Stimulated activated CD8-positive, alpha-beta memory T cell treated with anti-CD3 and anti-CD28 coated beads, Interleukin-7, amount 100 ng/mL, for 24 hours (primary cell): ENCODE measurements at regions not wholly inside any gene's neighbourhood (a gene's known extent, or its start where the extent isn't known, plus 50 kb on each side); places are given as distances from the start of the nearest gene placed in this dataset.
"Not testable (repeated sequence)": the region's sequence is repeated elsewhere in the genome, so short reads cannot be mapped to it uniquely, and the experiment has no call there.

Experiments
- DNase-seq: peaks from one replicate; pipeline ENCODE4 v3.0.0-alpha.2; 2020; ENCODE audit warnings: low read depth

GRCh38 chr12:131655469-131656174 is 55.3 kb upstream of the SFSWAP start:
- not testable (repeated sequence) for DNase-seq

- not testable (repeated sequence) for DNase-seq
Observed at GRCh38 chr12:131656796-131657195, 54.1 kb upstream of the SFSWAP start.

DNA sequence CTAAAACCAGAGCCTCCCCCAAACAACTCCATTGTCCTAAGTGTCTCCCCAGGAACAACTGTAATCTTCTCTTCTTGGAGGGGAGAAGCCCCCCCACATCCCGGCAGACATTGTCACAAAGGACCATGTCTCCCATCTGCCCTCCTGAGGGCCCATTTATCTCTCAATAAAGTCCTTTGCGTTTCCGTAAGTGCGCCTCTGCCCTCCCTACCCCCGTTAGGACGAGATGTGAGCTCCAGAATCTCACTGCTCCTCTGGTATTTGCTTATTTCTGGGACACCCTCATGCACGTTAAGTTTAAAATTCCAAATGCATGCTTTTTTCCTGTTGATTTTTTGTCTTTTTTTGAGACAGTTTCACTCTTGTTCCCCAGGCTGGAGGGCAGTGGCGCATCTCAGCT is 52.3 kb upstream of the SFSWAP start:
- not testable (repeated sequence) for DNase-seq

DNA sequence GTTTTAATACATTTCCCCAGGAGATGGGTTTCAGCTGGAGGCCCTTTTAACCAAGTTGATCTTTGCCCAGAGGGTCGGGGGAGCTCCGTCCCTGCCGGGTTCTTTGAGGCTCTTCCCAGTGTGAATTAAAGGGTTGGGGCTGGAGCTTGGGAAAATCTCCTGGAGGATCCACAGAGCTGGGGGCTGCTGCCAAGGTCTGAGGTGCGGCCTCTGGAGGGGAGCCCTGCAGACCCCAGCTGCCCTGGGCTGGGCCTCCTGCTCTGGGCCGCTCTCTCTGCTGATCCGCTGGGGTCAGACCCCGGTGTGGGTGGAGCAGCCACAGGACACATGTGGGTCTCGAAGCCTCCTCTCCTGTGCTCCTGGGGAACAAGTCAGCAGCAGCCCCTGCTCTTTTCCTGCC is 51.4 kb upstream of the SFSWAP start:
- DNase-seq = not testable (repeated sequence)

DNA sequence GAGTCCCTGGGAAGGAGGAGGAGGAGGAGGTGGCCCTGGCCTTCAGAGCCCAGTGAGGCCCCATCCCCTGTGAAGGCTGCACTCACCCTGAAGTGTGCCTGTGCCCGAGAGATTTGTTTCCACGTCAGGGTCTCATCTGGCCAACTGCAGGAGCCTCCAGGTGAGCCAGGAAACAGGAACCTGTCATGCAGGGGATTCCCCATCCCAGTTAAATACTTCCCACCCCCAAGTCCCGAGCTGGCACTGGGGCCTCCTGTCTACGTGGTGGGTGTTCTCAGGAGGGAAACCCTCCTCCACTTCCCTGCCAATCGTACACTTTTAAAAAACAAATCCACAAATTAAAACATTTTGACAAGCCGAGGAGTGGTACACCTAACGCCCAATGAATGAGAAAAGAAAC is 50.9 kb upstream of the SFSWAP start:
- not testable (repeated sequence) for DNase-seq

GRCh38 chr12:131660401-131660800 is 50.5 kb upstream of the SFSWAP start:
- DNase-seq = not testable (repeated sequence)
